OCI-LY3 (cell line): ENCODE measurements at regions not wholly inside any gene's neighbourhood (a gene's known extent, or its start where the extent isn't known, plus 50 kb on each side); places are given as distances from the start of the nearest gene placed in this dataset.

ENCODE experiments used
- H2AFZ ChIP-seq: fragments of 200-600, 300-600 bp; shearing (Covaris generic); 2 replicates; pipeline ENCODE4 v1.6.0; 2014; ENCODE audit warnings: antibody characterized with exemption, low read depth, low read length
- H3K27ac ChIP-seq: fragments of 200-600, 300-600 bp; sonication (generic); 2 replicates; pipeline ENCODE4 v1.5.1; 2014; ENCODE audit warnings: mild to moderate bottlenecking, low read length, moderate library complexity, mixed read lengths
- H3K27me3 ChIP-seq: fragments of 200-600, 300-600 bp; sonication (generic); 2 replicates; pipeline ENCODE4 v1.6.1; 2014; ENCODE audit warnings: low read depth, low read length, mixed read lengths
- H3K36me3 ChIP-seq: fragments of 200-600, 300-600 bp; sonication (generic); replicated peaks from 2 replicates; pipeline ENCODE3; 2014; ENCODE audit warnings: low read depth, low read length, mixed read lengths
- H3K4me1 ChIP-seq: fragments of 300-600, 200-600 bp; sonication (generic); 2 replicates; pipeline ENCODE4 v1.6.1; 2014; ENCODE audit warnings: low read length, mixed read lengths
- H3K4me2 ChIP-seq: fragments of 200-600, 300-600 bp; sonication (generic); 2 replicates; pipeline ENCODE4 v1.6.1; 2014; ENCODE audit warnings: low read length, mixed read lengths
- H3K4me3 ChIP-seq: fragments of 300-600, 200-600 bp; sonication (generic); 2 replicates; pipeline ENCODE4 v1.5.1; 2014; ENCODE audit warnings: antibody characterized with exemption, mild to moderate bottlenecking, low read length, moderate library complexity
- H3K79me2 ChIP-seq: fragments of 300-600, 200-600 bp; shearing (Covaris generic); 2 replicates; pipeline ENCODE4 v1.6.1; 2014; ENCODE audit warnings: mild to moderate bottlenecking, low read length, mixed read lengths
- H3K9ac ChIP-seq: fragments of 300-600, 200-600 bp; shearing (Covaris generic); 2 replicates; pipeline ENCODE4 v1.6.0; 2014; ENCODE audit warnings: mild to moderate bottlenecking, low read length, moderate library complexity
- H3K9me3 ChIP-seq: fragments of 200-600, 300-600 bp; shearing (Covaris generic); 2 replicates; pipeline ENCODE4 v1.6.1; 2014; ENCODE audit warnings: low read length, mixed read lengths; ENCODE audit not compliant: insufficient read depth
- H4K20me1 ChIP-seq: fragments of 200-600, 300-600 bp; sonication (generic); 2 replicates; pipeline ENCODE4 v1.6.1; 2016; ENCODE audit warnings: low read length, mixed read lengths; ENCODE audit not compliant: insufficient read depth
- EZH2phosphoT487 ChIP-seq: fragments of 200-600 bp; shearing (Covaris generic); IDR thresholded peaks from 2 replicates; pipeline ENCODE4 v1.6.1; 2018; ENCODE audit warnings: antibody characterized with exemption, mixed run types, low read depth
- TF ChIP-seq, protein P1 (sequence below): fragments of 200-600, 300-600 bp; sonication (generic); IDR thresholded peaks from 2 replicates; pipeline ENCODE4 v1.5.1; 2014; ENCODE audit warnings: antibody characterized with exemption, low read length, low read depth

DNA sequence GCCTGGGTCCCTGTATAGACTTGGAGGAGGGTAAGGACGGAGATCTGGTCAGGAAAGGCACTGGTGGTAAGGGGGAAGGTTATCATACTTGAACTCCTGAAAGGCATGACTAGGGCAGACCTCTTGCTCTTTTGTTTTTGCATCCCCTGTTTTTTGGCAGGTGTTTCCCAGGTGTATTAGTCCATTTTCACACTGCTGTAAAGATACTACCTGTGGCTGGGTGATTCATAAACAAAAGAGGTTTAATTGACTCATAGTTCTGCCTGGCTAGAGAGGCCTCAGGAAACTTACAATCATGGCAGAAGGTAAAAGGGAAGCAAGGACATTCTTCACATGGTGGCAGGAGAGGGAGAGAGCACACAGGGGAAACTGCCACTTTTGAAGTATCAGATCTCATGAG, 57.2 kb upstream of the APOBEC4 start:
- H3K27ac ChIP-seq: no peak overlapping the region
- H3K27me3 ChIP-seq: no peaks in the 10 kb centered on the region
- no peaks in the 10 kb centered on the region for H3K79me2 ChIP-seq
- H3K9ac ChIP-seq: no peak overlapping the region
- H3K9me3 ChIP-seq: no peaks in the 10 kb centered on the region
- H3K4me1 ChIP-seq: no peaks in the 10 kb centered on the region
- no peaks in the 10 kb centered on the region for H4K20me1 ChIP-seq
- H3K4me2 ChIP-seq: no peak overlapping the region
- no peak overlapping the region for H2AFZ ChIP-seq
- H3K4me3 ChIP-seq: no peak overlapping the region
- no peak for TF ChIP-seq EZH2phosphoT487
- TF ChIP-seq, protein P1, sequence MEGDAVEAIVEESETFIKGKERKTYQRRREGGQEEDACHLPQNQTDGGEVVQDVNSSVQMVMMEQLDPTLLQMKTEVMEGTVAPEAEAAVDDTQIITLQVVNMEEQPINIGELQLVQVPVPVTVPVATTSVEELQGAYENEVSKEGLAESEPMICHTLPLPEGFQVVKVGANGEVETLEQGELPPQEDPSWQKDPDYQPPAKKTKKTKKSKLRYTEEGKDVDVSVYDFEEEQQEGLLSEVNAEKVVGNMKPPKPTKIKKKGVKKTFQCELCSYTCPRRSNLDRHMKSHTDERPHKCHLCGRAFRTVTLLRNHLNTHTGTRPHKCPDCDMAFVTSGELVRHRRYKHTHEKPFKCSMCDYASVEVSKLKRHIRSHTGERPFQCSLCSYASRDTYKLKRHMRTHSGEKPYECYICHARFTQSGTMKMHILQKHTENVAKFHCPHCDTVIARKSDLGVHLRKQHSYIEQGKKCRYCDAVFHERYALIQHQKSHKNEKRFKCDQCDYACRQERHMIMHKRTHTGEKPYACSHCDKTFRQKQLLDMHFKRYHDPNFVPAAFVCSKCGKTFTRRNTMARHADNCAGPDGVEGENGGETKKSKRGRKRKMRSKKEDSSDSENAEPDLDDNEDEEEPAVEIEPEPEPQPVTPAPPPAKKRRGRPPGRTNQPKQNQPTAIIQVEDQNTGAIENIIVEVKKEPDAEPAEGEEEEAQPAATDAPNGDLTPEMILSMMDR: no peak
- no peaks in the 10 kb centered on the region for H3K36me3 ChIP-seq

DNA sequence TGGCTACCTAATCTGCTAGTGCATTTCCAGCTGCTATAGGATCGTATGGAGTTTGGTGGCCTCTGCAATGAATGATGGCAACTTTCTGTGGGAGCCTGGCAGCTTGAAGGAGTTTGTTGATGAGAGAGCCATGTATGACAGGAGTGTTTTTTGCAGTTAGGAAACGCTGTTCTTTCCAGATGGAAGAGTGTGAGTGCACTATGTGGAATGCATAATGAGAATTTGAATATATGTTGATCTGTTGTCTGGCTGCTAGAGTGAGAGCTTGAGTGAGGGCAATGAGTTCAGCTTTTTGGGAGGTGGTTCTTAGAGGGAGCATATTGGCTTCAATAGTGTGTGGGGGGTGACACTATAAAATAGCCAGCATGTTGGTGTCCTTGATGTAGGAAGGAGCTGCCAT, 51.0 kb upstream of the APOBEC4 start:
- H3K9me3 ChIP-seq: no peaks in the 10 kb centered on the region
- no peaks in the 10 kb centered on the region for H3K4me1 ChIP-seq
- H3K79me2 ChIP-seq: no peaks in the 10 kb centered on the region
- no peaks in the 10 kb centered on the region for H3K27me3 ChIP-seq
- H3K27ac ChIP-seq: no peak overlapping the region
- TF ChIP-seq, protein P1: no peak
- no peak for TF ChIP-seq EZH2phosphoT487
- no peak overlapping the region for H3K4me2 ChIP-seq
- H3K9ac ChIP-seq: no peak overlapping the region
- no peak overlapping the region for H3K4me3 ChIP-seq
- no peaks in the 10 kb centered on the region for H3K36me3 ChIP-seq
- H2AFZ ChIP-seq: no peak overlapping the region
- H4K20me1 ChIP-seq: no peaks in the 10 kb centered on the region
